Endothelial cell of umbilical vein (primary cell): ENCODE measurements at regions not wholly inside any gene's neighbourhood (a gene's known extent, or its start where the extent isn't known, plus 50 kb on each side); places are given as distances from the start of the nearest gene placed in this dataset.

Experiments used
- BruUV-seq: library from RNA; stranded (reverse); fragments of 400-500 nt; replicated peaks from 2 replicates; lab custom pipeline; 2021; lab: Mats Ljungman, UMichigan
- CTCF ChIA-PET: fragments of 300-600, 350-600 bp; sonication (Branson Sonifier 250); formaldehyde crosslinking; loops from one replicate; lab custom pipeline; 2021; ENCODE audit warnings: antibody characterized with exemption, inconsistent platforms; lab: Charles Lee
- POLR2A ChIA-PET: fragments of 300-600, 350-600 bp; sonication (Branson Sonifier 250); formaldehyde crosslinking; loops from one replicate; lab custom pipeline; 2021; ENCODE audit warnings: antibody characterized with exemption, inconsistent platforms; lab: Charles Lee
- DNase-seq: peaks from one replicate; pipeline ENCODE4 v3.0.0-alpha.2; 2011; ENCODE audit warnings: low read depth, low spot score
- FAIRE-seq: peaks from 2 replicates; lab custom pipeline; 2011; peaks lifted over from hg19 to GRCh38; lab: Jason Lieb, UNC
- H2AFZ ChIP-seq: 2 replicates; pipeline ENCODE4 v1.6.0; 2012; ENCODE audit warnings: low read depth, low read length, control low read depth, inconsistent platforms
- H3K27ac ChIP-seq: 2 replicates; pipeline ENCODE4 v1.5.1; 2011; ENCODE audit warnings: low read depth, mild to moderate bottlenecking, control low read depth, low read length, moderate library complexity; ENCODE audit not compliant: insufficient read depth
- H3K27me3 ChIP-seq, 2 experiments: 2 replicates each; pipeline versions ENCODE4 v1.6.0 to v1.6.1; 2011; ENCODE audit warnings: low read length in 2 of 2, mixed read lengths in 1 of 2; ENCODE audit not compliant: control insufficient read depth in 2 of 2, insufficient read depth in 2 of 2
- H3K36me3 ChIP-seq, 2 experiments: 2 replicates in 1 of 2; 3 replicates in 1 of 2; pipeline ENCODE4 v1.5.1; 2011; ENCODE audit warnings: low read length in 2 of 2, mild to moderate bottlenecking in 1 of 2, moderate library complexity in 1 of 2; ENCODE audit not compliant: control insufficient read depth in 2 of 2, insufficient read depth in 2 of 2; ENCODE audit errors: extremely low read depth in 1 of 2
- H3K4me1 ChIP-seq: 3 replicates; pipeline ENCODE4 v1.5.1; 2011; ENCODE audit warnings: mild to moderate bottlenecking, low read length; ENCODE audit not compliant: control insufficient read depth, insufficient read depth; ENCODE audit errors: extremely low read depth
- H3K4me2 ChIP-seq: 2 replicates; pipeline ENCODE4 v1.6.1; 2011; ENCODE audit warnings: low read length, control low read depth, mixed read lengths; ENCODE audit not compliant: insufficient read depth
- H3K4me3 ChIP-seq, 3 experiments: fragments of 200-600 bp in 1 of 3; sonication (generic), shearing (Covaris generic) in 1 of 3; replicated peaks in 1 of 3; 2 replicates each; pipeline ENCODE4 v1.5.1; 2011 to 2016; ENCODE audit warnings: control low read depth in 3 of 3, low read length in 3 of 3, mild to moderate bottlenecking in 2 of 3, inconsistent platforms in 1 of 3, low read depth in 1 of 3, moderate library complexity in 1 of 3; ENCODE audit not compliant: insufficient read depth in 1 of 3
- H3K79me2 ChIP-seq: 2 replicates; pipeline ENCODE4 v1.6.0; 2012; ENCODE audit warnings: low read length, inconsistent platforms; ENCODE audit not compliant: control insufficient read depth, insufficient read depth
- H3K9ac ChIP-seq: replicated peaks from 2 replicates; pipeline ENCODE3; 2011; ENCODE audit warnings: low read length, control low read depth; ENCODE audit not compliant: insufficient read depth; ENCODE audit errors: extremely low read depth
- H3K9me1 ChIP-seq: replicated peaks from 3 replicates; pipeline ENCODE4 v1.6.0; 2011; ENCODE audit warnings: mild to moderate bottlenecking, low read length; ENCODE audit not compliant: control insufficient read depth, insufficient read depth; ENCODE audit errors: extremely low read depth
- H3K9me3 ChIP-seq: replicated peaks from 2 replicates; pipeline ENCODE4 v1.5.1; 2012; ENCODE audit warnings: low read length, inconsistent platforms; ENCODE audit not compliant: control insufficient read depth, insufficient read depth
- H4K20me1 ChIP-seq: replicated peaks from 2 replicates; pipeline ENCODE3; 2011; ENCODE audit warnings: mild to moderate bottlenecking, low read length; ENCODE audit not compliant: control insufficient read depth, insufficient read depth; ENCODE audit errors: extremely low read depth
- EZH2 ChIP-seq: IDR thresholded peaks from 2 replicates; pipeline ENCODE4 v1.6.1; 2012; ENCODE audit warnings: borderline replicate concordance, low read depth, mild to moderate bottlenecking, moderate library complexity, low read length, inconsistent platforms; ENCODE audit not compliant: severe bottlenecking
- FOS ChIP-seq: IDR thresholded peaks from 2 replicates; pipeline ENCODE4 v1.6.1; 2011; ENCODE audit warnings: mild to moderate bottlenecking, low read length, moderate library complexity, borderline replicate concordance; ENCODE audit not compliant: insufficient read depth
- GATA2 ChIP-seq: IDR thresholded peaks from 2 replicates; pipeline ENCODE4 v1.7.0; 2011; ENCODE audit warnings: low read depth, mild to moderate bottlenecking, moderate library complexity, mixed read lengths, low read length; ENCODE audit not compliant: insufficient read length, insufficient read depth
- JUN ChIP-seq: IDR thresholded peaks from 2 replicates; pipeline ENCODE4 v1.6.1; 2011; ENCODE audit warnings: borderline replicate concordance, low read depth; ENCODE audit not compliant: insufficient read length, insufficient read depth
- MAX ChIP-seq: IDR thresholded peaks from 2 replicates; pipeline ENCODE4 v1.6.1; 2011; ENCODE audit not compliant: insufficient read depth, insufficient read length
- MYC ChIP-seq: IDR thresholded peaks from one replicate; pipeline ENCODE4 v1.6.1; 2011; ENCODE audit warnings: mild to moderate bottlenecking, low read depth, low read length
- POLR2A ChIP-seq: IDR thresholded peaks from 2 replicates; pipeline ENCODE4 v1.6.1; 2012; ENCODE audit warnings: low read depth, mild to moderate bottlenecking, control low read depth, low read length
- POLR2AphosphoS5 ChIP-seq: IDR thresholded peaks from 2 replicates; pipeline ENCODE4 v1.6.1; 2012; ENCODE audit warnings: low read depth, mild to moderate bottlenecking, control low read depth, low read length, moderate library complexity; ENCODE audit not compliant: insufficient read depth
- dilution Hi-C: fragments of 300-500 bp; cut with MboI; formaldehyde crosslinking; loops from one replicate; pipeline ENCODE4 v1.15.0; 2019; ENCODE audit warnings: low sequenced_read_pairs; ENCODE audit not compliant: extremely low pct_ligation_motif_present
- intact Hi-C: fragments of 100-400 bp; cut with micrococcal nuclease; formaldehyde crosslinking; loops from one replicate; pipeline ENCODE4 v1.10.0; 2022
- TF ChIP-seq, protein P1 (sequence below), 2 donors: IDR thresholded peaks; 1 replicate in 1 of 2; 2 replicates in 1 of 2; pipeline ENCODE4 v1.5.1; 2011; ENCODE audit warnings: low read length in 2 of 2, mild to moderate bottlenecking in 2 of 2, moderate library complexity in 2 of 2, control low read depth in 1 of 2, inconsistent platforms in 1 of 2, low read depth in 1 of 2; ENCODE audit not compliant: insufficient read depth in 1 of 2; ENCODE audit errors: extremely low read depth in 1 of 2

DNA sequence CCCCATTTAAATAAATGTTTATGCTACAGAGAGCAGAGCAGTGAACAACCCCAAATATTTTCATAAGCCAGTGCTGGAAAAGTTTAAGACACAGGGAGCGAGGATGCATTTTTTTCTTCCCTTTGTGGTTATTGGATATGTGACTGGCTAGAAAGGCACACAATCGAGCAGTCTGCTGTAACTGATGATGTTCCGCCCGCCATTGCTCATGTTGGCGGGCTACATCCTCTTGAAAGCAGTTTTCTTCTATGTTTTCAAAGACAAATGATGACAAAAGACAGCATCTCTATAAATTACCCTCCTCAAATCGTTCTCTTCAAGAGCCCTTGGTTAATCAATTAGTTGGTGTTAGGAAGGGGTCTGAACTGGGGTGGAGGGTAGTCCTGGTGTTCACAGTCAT lies 269.8 kb downstream of the SKAP2 start:
- no TSS peak for BruUV-seq
- H3K27me3 ChIP-seq: peaks cover 4 to 5% of the 10 kb centered on the region in 2 experiments
- CTCF ChIA-PET: no interaction called here

More for the DNA sequence above, 269.8 kb downstream of the SKAP2 start:
- H3K4me2 ChIP-seq: no peak overlapping the region
- intact Hi-C loops (no loop called here), dilution Hi-C loops (no loop called here)
- no peak overlapping the region for H3K4me3 ChIP-seq
- TF ChIP-seq EZH2: no peak
- TF ChIP-seq POLR2A: no peak
- no peak for TF ChIP-seq FOS
- TF ChIP-seq JUN: no peak
- TF ChIP-seq, protein P1, sequence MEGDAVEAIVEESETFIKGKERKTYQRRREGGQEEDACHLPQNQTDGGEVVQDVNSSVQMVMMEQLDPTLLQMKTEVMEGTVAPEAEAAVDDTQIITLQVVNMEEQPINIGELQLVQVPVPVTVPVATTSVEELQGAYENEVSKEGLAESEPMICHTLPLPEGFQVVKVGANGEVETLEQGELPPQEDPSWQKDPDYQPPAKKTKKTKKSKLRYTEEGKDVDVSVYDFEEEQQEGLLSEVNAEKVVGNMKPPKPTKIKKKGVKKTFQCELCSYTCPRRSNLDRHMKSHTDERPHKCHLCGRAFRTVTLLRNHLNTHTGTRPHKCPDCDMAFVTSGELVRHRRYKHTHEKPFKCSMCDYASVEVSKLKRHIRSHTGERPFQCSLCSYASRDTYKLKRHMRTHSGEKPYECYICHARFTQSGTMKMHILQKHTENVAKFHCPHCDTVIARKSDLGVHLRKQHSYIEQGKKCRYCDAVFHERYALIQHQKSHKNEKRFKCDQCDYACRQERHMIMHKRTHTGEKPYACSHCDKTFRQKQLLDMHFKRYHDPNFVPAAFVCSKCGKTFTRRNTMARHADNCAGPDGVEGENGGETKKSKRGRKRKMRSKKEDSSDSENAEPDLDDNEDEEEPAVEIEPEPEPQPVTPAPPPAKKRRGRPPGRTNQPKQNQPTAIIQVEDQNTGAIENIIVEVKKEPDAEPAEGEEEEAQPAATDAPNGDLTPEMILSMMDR (IDR thresholded peaks at IDR 0.05; ENCODE audit: extremely low read depth in 1 of 2, insufficient read depth in 1 of 2, low read depth in 1 of 2, low read length in 2 of 2): no peak
- no peak for TF ChIP-seq POLR2AphosphoS5
- TF ChIP-seq GATA2: no peak
- no peak for TF ChIP-seq MYC
- no peak for TF ChIP-seq MAX
- no peak for DNase-seq
- H3K79me2 ChIP-seq: no peaks in the 10 kb centered on the region
- POLR2A ChIA-PET: no interaction called here
- H4K20me1 ChIP-seq: no peaks in the 10 kb centered on the region
- no peaks in the 10 kb centered on the region for H3K36me3 ChIP-seq
- FAIRE-seq: no peak
- no peak overlapping the region for H2AFZ ChIP-seq
- no peaks in the 10 kb centered on the region for H3K9me3 ChIP-seq
- no peak overlapping the region for H3K27ac ChIP-seq
- no peaks in the 10 kb centered on the region for H3K4me1 ChIP-seq
- no peaks in the 10 kb centered on the region for H3K9me1 ChIP-seq
- no peak overlapping the region for H3K9ac ChIP-seq
